ENCODE measurements at regions not wholly inside any gene's neighbourhood (a gene's known extent, or its start where the extent isn't known, plus 50 kb on each side); places are given as distances from the start of the nearest gene placed in this dataset.
"Not testable (repeated sequence)": the region's sequence is repeated elsewhere in the genome, so short reads cannot be mapped to it uniquely, and the experiment has no call there.

GRCh38 chr2:217597681-217598080, 405.1 kb downstream of the TNS1 start:
- no peak for DNase-seq (ENCODE audit: low read depth in 3 of 3, low spot score in 1 of 3)

- DNase-seq (ENCODE audit: low read depth in 3 of 3, low spot score in 1 of 3): no peak
These were observed 405.6 kb downstream of the TNS1 start for GRCh38 chr2:217597145-217597544.

- DNase-seq (ENCODE audit: low read depth in 3 of 3, low spot score in 1 of 3): no peak
These were observed 409.1 kb downstream of the TNS1 start for GRCh38 chr2:217593732-217594131.

GRCh38 chr2:217588266-217588665, 414.5 kb downstream of the TNS1 start:
- DNase-seq (ENCODE audit: low read depth in 3 of 3, low spot score in 1 of 3): no peak

- no peak for DNase-seq (ENCODE audit: low read depth in 3 of 3, low spot score in 1 of 3)
These were observed 417.4 kb downstream of the TNS1 start for GRCh38 chr2:217585362-217585761.

- not testable (repeated sequence) for DNase-seq (ENCODE audit: low read depth in 3 of 3, low spot score in 1 of 3)
These were observed 422.4 kb downstream of the TNS1 start for GRCh38 chr2:217580407-217580806.

- DNase-seq (ENCODE audit: low read depth in 3 of 3, low spot score in 1 of 3): no peak
These were observed 429.2 kb downstream of the TNS1 start for GRCh38 chr2:217573571-217573970.

GRCh38 chr2:217570394-217570793, 432.4 kb downstream of the TNS1 start:
- DNase-seq (ENCODE audit: low read depth in 3 of 3, low spot score in 1 of 3): no peak

- no peak for DNase-seq (ENCODE audit: low read depth in 3 of 3, low spot score in 1 of 3)
These were observed 434.4 kb downstream of the TNS1 start for GRCh38 chr2:217568289-217568971.

GRCh38 chr2:217563565-217563964, 439.2 kb downstream of the TNS1 start:
- DNase-seq (ENCODE audit: low read depth in 3 of 3, low spot score in 1 of 3): no peak

- DNase-seq (ENCODE audit: low read depth in 3 of 3, low spot score in 1 of 3): no peak
These were observed 439.8 kb downstream of the TNS1 start for GRCh38 chr2:217562871-217563480.

GRCh38 chr2:217559084-217559483, 443.7 kb downstream of the TNS1 start:
- DNase-seq (ENCODE audit: low read depth in 3 of 3, low spot score in 1 of 3): no peak

GRCh38 chr2:217555081-217555876, 447.5 kb downstream of the TNS1 start:
- no peak for DNase-seq (ENCODE audit: low read depth in 3 of 3, low spot score in 1 of 3)

- no peak for DNase-seq (ENCODE audit: low read depth in 3 of 3, low spot score in 1 of 3)
These were observed 449.1 kb downstream of the TNS1 start for GRCh38 chr2:217553679-217554078.

- DNase-seq (ENCODE audit: low read depth in 3 of 3, low spot score in 1 of 3): no peak
These were observed 449.6 kb downstream of the TNS1 start for GRCh38 chr2:217553202-217553601.

- DNase-seq (ENCODE audit: low read depth in 3 of 3, low spot score in 1 of 3): no peak
These were observed 450.7 kb downstream of the TNS1 start for GRCh38 chr2:217552081-217552480.

GRCh38 chr2:217551252-217551899, 451.4 kb downstream of the TNS1 start:
- DNase-seq (ENCODE audit: low read depth in 3 of 3, low spot score in 1 of 3): no peak

- no peak for DNase-seq (ENCODE audit: low read depth in 3 of 3, low spot score in 1 of 3)
These were observed 463.7 kb downstream of the TNS1 start for GRCh38 chr2:217539126-217539525.

- DNase-seq (ENCODE audit: low read depth in 3 of 3, low spot score in 1 of 3): no peak
These were observed 464.1 kb downstream of the TNS1 start for GRCh38 chr2:217538719-217539118.

- no peak for DNase-seq (ENCODE audit: low read depth in 3 of 3, low spot score in 1 of 3)
These were observed 466.7 kb downstream of the TNS1 start for GRCh38 chr2:217535957-217536708.

Data from stimulated activated CD4-positive, alpha-beta T cell treated with anti-CD3 and anti-CD28 coated beads, TNF-alpha, amount 100 ng/mL, for 1 hour (primary cell).